ENCODE measurements at regions not wholly inside any gene's neighbourhood (a gene's known extent, or its start where the extent isn't known, plus 50 kb on each side); places are given as distances from the start of the nearest gene placed in this dataset.
"Not testable (repeated sequence)": the region's sequence is repeated elsewhere in the genome, so short reads cannot be mapped to it uniquely, and the experiment has no call there.

DNA sequence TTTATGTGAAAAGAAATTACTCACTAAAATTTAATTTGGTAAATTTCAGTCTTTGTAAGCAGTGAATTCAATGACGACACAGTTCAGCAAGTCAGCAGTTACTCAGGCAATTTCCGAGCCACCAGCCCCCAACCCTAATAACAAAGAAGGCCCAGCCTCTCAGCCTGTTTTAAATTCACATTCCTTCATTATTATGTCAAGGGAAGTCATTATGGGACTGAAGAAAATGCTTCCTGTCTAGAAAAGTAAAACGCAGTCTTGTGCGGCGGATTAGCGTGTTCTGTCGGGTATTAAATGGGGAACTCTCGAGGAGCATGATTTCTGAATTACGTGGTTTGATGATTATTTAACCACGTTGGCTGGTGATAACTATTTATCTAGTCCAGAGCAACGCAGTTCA lies 177.6 kb downstream of the AIPL1 start:
- DNase-seq (ENCODE audit: low read depth) = peak; percentile 4

DNA sequence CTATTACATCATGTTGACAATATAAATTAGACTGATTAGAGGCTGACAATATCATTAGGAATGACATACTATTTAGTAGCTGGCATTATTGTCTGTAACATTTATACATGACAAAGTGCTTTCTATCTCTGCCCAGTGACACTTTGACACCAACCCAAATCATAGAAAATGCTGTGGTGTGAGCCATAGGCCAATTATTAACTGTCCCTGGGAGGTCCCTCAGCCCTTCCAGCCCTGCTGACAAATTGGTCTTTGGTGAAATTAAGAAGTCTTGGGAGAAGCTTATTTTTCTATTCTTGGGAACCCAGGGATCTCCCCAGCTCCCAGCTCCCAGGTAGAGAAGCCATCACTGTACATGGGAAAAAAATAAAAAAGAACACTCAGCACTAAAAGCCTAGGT lies 179.6 kb downstream of the AIPL1 start:
- no peak for DNase-seq (ENCODE audit: low read depth)

DNA sequence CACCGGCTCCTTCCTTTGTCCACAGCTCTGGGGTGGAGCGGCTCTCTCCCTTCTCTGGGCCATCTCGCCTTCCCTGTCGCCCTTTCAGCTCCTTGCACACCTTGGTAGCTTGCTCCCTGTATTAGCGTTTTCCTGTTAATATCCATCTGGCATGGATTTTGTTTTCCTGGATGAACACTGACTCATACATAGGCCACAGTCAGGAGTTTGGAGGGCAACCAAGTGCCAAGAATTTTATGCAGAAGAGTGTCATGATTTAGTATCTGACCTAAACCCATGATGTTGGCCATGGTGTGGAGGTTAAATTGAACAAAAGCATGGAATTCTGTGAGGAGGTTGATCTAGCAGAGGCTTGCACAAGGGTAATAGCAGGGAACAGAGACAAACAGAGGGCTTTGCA lies 180.9 kb downstream of the AIPL1 start:
- DNase-seq (ENCODE audit: low read depth) = peak; percentile 26

DNA sequence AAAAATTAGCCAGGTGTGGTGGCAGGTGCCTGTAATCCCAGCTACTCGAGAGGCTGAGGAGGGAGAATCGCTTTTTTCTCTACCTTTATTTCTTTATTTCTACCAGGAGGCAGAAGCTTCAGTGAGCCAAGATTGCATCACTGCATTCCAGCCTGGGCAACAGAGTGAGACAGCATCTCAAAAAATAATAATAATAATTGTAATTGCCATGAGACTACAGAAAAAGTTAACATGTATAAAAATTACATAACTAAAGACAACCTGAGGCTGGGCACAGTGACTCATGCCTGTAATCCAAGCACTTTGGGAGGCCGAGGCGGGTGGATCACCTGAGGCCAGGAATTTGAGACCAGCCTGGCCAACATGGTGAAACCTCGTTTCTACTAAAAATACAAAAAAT lies 181.5 kb downstream of the WSCD1 start:
- DNase-seq (ENCODE audit: low read depth) = not testable (repeated sequence)

DNA sequence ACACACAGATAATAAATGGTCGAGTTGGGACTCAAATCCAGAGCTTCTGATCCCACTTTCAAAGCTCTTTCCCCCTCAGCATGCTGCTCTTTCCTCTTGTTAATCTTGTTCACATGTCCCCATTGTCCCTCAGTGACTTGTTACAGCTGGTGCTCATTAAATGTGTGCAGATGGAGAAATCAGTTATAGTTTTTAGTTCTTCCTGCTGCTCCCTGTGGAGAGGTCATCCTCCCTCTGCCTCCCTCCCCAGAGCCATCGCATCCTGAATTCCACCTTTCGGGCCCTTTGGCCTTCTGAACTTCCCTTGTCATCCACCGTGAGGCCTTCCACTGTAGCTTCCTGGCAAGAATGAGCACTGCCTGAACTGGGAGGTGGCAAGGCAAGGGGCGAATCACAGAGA lies 179.6 kb downstream of the WSCD1 start:
- no peak for DNase-seq (ENCODE audit: low read depth)

DNA sequence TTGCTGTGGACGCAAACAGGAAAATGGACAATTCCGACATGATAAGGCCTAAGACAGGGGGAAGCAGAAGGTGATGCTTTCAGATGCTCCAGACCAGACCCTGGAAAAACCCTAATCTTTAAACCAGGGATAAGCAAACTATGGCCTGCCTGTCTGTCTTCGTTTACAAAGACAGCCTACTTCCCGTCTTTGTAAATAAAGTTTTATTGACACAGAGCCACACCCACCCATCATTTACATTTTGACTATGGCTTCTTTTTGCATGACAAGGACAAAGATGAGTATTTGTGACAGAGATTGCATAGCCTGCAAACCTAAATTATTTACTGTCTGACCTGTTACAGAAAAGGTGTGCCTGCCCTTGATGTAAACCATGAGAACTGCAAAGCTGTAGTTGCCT lies 177.9 kb downstream of the WSCD1 start:
- no peak for DNase-seq (ENCODE audit: low read depth)

DNA sequence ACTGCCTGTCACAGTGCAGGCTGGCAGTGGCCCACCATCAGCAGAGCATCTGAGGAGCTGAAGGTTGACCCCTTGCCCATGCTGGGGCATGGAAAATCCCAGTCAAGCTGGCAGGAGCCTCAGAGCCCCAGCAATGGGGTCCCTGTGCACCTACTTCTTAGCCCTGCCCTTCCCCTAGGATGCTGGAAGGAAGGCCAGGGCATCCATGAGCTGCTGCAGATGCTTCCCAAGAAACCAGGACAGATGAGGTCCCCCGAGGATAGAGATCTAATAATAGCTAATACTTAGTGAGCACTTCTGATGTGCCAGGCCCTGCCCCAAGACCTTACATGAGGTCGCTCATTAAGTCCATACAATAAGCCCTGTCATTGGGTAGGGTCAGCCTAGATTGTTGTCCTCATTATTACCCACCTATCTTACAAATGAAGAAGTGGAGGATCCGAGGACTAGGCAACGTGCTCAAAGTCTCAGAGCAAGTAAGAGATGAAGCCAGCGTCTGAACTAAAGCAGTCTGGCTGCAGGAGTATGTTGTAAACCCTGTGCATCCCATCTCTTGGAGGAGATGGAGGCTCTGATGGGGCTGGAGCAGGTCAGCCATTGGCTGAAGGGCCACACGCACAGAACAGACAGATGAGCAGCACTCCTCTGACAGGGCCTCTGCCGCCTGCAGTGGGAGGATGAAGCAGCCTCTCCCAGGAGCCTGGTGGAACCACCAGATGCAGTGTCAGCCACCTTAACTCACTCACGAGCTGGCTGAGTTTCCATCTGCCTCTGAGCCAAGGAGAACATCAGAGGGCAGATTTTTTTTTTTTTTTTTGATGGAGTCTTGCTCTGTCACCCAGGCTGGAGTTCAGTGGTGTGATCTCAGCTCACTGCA lies 175.4 kb downstream of the WSCD1 start:
- DNase-seq (ENCODE audit: low read depth) = no peak

DNA sequence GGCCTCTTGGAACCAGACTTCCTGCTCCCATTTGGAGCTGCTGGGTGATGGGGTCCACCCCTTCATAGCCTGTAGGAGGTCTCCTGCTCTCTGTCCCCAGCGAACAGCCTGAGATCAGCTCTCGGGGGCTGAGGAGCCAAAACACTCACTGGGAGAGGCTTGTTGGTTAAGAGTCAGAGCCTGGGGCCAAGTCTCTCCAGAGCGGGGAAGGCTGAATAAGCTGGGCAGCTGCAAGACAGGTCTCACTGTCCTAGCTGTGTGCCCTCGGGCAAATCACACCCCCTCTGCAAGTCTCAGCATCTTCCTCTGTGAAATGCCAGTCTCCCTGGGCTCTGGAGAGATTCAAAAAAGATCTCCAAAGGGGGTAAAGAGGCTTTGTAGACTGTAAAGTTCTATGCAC lies 174.6 kb downstream of the WSCD1 start:
- no peak for DNase-seq (ENCODE audit: low read depth)

DNA sequence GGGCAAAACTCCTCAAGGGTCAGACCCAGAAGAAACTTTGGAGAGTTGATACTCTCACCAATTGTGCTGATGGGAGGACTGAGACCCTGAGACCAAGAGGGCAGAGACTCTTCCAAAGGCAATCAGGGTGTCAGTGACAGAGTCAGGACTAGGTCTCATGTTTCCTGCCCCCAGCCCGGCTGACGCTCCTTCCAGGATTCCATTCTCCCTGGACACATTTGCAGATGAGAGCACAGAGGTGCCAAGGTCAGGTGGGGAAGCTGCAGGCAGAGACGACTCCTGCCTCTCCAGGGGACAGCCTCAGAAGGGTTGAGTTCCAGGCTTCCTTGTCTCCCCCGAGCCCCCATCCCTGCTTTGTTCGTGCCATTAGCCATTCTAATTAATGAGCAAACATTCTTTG lies 174.1 kb downstream of the WSCD1 start:
- no peak for DNase-seq (ENCODE audit: low read depth)

DNA sequence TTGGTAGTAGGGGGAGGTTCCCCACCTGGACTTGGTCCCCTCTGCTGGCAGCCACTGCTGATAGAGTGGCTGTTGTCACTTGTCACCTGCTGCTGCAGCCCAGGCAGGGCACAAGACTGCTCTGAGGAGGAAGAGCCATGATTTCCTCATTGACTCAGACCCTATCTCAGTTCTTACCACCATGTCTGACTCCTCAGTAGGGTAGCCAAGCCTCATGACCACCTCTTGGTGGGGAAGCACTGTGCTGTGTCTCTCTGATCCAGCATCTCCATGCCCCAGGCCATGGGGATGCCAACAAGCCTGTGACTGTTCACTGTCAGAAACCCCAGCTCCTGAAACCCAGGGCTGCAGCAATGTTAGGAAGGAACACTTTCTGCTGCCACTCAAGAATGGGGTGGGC lies 173.0 kb downstream of the WSCD1 start:
- DNase-seq (ENCODE audit: low read depth) = no peak

DNA sequence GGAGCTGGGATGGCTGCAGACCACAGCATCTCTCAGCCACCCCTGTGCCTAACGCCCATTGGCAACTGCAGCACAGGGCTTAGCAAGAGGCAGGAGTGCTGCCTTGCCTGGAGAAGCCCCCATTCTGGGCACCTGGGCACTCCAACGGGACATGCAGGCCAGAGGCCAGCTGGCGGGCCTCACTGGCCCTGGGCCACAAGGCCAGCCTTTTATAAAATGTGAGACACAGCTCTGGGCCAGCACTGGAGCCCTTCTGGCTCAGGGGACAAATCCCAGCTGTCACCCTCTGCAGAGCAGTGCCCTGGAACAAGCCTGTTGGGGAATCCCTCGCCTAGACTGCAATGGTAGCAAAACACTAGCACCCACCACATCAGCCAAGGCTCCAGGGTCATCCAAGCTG lies 171.8 kb downstream of the WSCD1 start:
- DNase-seq (ENCODE audit: low read depth) = no peak

DNA sequence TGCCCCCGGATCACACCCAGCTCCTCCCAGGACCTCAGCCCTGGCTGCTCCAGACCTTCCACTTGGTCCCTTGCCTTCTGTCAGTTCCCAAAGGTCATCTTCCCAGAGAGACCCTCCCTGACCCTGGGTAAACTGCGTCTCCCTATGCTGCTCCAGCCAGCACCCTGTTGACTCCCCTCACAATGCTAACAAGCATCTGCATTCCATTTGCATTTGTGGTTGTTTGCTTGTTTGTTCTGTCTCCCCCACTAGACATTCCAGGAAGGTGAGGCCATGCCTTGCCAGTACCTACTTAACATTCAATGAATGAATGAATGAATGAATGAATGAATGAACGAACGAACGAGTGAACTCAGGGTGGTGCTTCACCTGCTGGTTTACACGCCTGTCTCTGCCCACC lies 171.2 kb downstream of the WSCD1 start:
- DNase-seq (ENCODE audit: low read depth) = no peak

DNA sequence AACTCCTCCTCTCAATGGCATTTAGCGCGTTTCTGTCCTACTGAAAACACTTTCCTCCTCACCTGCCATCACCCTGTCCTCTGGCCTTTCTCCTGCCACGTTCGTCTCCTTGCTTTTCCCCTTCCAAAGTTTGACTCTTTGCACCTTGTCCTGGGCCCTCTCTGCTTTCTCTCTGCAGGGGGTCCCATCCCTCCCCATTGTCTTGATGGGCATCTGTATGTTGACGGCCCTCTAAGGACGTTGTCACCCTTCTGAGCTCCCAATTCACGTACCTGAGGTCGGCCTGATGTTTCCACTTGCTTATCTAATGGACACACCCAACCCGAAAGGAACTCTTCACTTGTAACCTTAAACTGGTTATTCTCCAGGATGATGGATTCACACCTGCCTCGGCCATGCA lies 170.4 kb downstream of the WSCD1 start:
- no peak for DNase-seq (ENCODE audit: low read depth)

DNA sequence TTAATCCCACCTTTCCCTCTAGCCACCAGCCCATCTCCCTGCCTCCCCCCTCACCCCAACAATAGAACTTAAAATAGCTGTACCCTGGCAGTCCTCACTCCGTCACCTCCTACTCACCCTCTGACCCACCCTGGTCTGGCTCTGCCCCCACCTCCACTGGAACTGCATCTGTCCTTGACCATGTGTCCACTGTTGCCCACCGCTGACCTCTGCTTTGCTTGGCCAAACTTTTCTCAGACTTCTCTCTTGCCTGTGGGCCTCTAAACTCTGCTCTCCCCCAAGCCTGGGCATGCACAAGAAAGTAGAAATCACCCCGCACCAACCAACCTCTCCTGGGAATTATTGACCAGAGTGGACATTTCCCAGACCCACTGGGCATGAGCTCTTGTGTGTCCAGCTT lies 169.8 kb downstream of the WSCD1 start:
- DNase-seq (ENCODE audit: low read depth) = no peak

DNA sequence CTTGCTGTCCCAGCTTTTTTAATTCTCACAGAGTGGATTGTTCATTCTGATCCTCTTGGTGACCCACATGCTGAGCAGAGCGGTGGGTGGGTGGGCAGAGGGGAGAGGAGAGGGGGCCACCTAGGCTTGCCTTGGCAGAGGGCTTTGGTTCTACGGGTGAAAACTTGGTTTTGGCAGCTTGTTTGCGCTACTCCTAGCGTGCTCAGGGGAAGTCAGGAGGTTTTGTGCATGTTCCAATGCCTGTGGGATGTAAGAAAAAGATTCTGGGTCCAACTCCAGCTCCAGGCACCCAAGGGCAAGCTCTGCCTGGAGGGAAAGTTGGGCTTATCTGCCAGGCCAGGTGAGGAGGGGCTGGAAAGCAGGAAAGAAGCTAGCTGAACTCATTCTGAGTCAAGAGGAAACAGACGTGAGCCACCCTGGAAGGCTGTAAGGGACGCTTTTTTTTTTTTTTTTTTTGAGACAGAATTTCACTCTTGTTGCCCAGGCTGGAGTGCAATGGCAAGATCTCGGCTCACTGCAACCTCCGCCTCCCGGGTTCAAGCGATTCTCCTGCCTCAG lies 169.1 kb downstream of the WSCD1 start:
- no peak for DNase-seq (ENCODE audit: low read depth)

DNA sequence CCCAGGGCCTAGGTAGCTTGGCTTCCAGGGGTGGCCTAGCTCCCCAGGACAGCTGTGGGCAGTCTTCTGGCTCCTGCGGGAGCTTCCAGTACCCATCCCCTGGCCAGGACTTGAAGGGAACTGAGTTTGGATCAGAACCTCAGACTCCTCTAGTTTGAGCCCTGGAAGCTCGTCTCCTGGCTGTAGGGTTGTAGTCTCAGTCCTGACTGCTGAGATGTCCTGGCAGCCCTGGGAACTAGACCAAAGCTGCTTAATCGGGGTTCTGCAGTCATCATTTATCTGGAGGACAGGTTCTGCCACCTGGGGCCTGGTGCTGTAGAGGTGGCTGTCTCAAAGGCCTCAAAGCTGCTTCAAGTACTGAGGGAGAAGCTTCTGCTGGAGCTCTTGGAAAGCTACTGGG lies 163.7 kb downstream of the WSCD1 start:
- no peak for DNase-seq (ENCODE audit: low read depth)

DNA sequence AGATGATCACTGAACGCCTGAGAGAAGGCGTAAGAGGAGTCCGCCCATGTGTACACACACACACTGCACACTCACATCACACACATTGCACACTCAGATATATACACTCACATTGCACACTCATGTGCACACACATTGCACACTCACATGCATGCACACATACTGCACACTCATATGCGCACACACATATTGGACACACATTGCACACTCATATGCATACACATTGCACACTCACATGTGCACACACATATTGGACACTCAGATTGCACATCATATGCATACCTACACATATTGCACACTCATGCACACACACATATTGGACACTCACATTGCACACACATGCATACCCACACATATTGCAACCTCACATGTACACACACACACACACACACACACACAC lies 163.2 kb downstream of the WSCD1 start:
- no peak for DNase-seq (ENCODE audit: low read depth)

DNA sequence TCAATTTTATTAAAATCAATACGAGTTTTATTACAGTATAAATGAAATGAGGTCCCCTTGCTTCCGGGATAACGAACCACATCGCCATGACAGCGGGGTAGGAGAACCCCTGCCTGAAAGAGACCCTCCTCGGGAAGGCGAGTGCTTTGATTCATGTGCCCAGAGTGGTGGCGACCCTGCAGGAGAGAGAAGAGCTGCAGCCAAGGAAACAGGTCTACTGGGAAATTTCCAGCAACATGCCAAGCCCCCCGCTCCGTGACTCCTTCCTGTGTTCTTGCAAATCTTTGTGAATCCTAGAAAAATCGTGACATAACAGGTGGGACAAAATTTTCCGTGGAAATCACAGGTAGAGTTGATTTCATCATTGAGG lies 162.5 kb downstream of the WSCD1 start:
- DNase-seq (ENCODE audit: low read depth) = no peak

DNA sequence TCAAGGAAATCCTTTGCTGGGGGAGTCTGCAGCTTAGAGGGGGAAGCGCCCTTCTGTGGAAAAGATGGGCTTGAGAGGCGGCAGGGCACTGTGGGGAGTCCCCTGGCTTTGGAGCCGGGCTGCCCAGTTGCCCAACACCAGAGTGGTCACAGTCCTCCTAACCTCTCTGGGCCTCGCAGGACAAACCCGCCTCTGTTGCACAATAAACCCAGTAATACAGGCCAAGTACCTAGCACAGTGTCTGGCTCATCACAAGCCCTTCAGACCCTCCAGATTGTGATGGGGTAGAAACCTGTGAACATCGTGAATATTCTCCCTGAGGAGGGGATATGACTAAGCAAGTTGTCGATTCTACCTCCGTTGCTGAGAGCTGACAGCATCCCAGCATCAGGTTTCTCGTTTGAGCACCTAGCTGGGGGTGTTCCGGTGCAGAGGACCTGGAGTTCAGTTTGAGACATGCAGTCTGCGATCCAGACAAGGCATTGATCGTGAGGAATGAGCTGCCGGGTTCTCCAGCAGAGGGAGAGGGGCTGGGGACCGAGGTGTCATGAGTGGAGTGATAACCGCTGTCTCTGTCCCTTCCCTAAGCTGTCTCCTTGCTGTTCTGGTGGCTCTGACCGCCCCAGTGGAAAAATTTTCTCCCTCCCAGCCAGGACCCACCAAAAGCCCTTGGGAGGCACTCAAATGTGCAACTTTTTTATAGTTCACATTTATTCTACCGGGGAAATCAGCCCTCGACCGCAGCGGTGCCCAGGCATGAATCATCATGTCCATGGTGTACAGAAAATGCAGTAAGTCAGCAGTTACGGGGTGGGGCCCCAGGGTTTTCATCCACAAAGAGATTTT lies 161.9 kb downstream of the WSCD1 start:
- DNase-seq (ENCODE audit: low read depth) = peak; percentile 71

DNA sequence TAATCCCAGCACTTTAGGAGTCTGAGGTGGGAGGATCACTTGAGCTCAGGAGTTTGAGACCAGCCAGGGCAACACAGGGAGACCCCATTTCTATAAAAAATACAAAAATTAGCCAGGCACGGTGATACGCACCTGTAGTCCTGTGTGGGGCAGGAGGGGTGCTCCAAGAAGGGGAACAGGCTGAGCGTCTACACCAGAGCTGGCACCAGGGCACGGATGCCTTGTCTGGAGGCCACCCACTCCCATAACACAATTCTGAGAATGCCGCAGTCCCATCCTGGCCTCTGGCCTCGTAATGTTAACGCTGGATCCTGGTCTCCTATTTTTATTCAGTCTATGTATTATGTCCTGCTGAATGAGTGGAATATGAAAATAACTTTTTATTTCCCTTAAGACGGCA lies 161.3 kb downstream of the WSCD1 start:
- no peak for DNase-seq (ENCODE audit: low read depth)

DNA sequence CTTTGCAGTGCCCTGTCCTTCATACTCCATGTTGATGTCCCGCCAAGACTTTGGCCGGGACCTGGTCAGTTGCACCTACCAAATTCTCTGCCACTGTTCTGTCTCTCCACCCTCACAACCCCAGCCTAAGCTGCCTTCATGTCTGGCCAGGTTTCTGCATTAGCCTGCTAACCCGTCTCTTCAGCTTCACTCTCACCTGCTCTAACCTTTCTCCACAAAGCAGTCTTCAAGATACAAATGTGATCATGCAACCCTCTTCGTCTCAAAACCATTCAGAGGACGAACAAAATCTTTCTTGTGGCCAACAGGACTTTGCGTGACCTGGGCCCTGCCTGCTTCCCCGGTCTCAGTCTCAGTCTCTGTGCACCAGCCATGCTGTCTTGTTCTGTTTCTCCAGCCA lies 148.2 kb downstream of the WSCD1 start:
- DNase-seq (ENCODE audit: low read depth) = no peak

DNA sequence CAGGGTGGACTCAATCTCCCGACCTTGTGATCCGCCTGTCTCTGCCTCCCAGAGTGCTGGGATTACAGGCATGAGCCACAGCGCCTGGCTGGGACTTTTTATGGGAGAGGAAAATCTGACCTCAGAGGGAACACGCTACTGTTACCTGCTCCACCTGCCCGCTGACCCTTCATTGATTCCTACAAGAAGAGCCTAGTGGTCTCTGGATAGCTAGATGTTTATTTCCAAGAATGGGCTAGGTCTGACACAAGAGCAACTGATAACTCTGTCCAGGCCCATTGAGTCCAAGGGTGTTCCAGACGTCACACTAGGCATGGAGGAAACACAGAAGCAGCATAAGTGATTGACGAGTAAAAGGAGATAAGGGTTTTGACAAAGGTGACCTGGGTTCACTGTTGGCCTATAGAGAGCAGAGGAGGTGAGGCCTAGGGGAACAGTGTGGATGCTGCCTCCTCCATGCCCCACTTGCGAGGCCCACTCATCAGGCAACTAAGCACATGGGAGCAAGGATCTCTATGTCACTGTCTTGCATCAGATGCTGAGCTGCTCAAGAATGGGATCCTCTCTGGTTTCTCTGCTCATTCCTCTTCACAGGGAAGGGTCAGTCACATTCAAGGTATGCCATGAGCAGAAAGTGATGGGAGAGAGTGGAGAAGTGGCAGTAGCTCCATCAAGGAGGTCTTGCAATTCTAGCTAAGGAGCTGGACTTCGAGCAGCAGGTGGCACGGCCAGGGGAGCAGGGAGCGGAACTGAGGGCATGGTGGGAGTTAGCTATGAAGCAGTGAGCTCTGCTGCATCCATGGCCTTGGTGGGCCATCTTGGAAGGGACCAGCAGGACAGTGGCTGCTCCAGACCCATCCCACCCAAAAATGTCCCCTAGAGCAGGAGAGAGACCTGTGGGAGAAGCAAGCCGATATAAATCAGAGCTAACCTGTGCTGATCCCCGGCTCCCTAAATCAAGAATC lies 145.2 kb downstream of the WSCD1 start:
- DNase-seq (ENCODE audit: low read depth) = no peak

Data from RPMI7951 (cell line).